ENCODE measurements at regions not wholly inside any gene's neighbourhood (a gene's known extent, or its start where the extent isn't known, plus 50 kb on each side); places are given as distances from the start of the nearest gene placed in this dataset.

DNA sequence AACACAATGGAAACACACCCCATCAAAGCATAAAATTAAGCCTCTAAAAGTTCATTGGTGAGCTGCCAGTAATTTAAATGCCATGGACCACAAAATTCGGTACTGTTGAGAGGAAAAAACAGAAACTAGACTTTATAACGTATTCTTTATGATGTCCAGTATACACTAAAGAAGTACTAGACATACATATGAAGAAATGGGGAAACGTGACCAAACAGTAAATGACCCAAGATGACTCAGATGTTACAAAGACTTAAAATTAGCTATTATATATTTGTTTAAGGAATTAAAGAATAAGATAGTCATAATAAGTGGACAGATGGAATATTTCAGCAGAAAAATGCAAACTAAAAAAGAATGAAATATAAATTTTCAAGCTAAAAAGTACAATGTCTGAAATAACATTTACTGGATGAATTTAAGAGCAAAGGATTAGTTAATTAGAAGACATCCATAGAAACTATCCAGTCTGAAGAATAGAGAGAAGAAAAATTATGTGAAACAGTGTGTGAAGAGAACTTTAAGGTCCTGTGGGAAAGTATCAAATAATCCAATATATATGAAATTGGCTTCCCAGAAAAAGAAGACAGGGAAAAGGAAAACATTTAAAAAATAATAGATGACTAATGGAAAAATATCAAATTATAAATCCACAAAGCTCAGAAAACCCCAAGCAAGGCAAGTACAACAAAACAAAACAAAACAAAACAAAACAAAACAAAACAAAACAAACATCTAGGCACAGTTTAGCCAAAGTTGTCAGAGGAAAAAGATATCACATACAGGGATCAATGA, 69.4 kb downstream of the SAMD9 start:
- Histone ChIP-seq H3K79me2 (ENCODE audit: low read length) (no peaks in the 10 kb centered on the region), H3K4me1 (ENCODE audit: low read length) (no peaks in the 10 kb centered on the region), H3K9me2 (replicated peaks; ENCODE audit: insufficient read depth, low read length) (no peaks in the 10 kb centered on the region), H3K27ac (ENCODE audit: low read length) (no peak overlapping the region), H3K4me2 (ENCODE audit: low read depth, low read length, poor library complexity, severe bottlenecking) (no peak overlapping the region), H4K20me1 (ENCODE audit: insufficient read depth, low read depth, low read length) (no peaks in the 10 kb centered on the region), H2AFZ (ENCODE audit: low read length) (no peak overlapping the region), H3K4me3 (ENCODE audit: low read length) (no peak overlapping the region), H3K9ac (ENCODE audit: low read length) (no peak overlapping the region), H3K9me3 (ENCODE audit: low read length) (no peaks in the 10 kb centered on the region), H3K27me3 (ENCODE audit: low read length) (no peaks in the 10 kb centered on the region), H3K36me3 (ENCODE audit: insufficient read depth, low read length) (no peaks in the 10 kb centered on the region)
- no peak for DNase-seq

- H3K27ac ChIP-seq (ENCODE audit: low read length), result no peak overlapping the region
- no peak overlapping the region for H3K9ac ChIP-seq (ENCODE audit: low read length)
- DNase-seq, result no peak
- H3K9me2 ChIP-seq (replicated peaks; ENCODE audit: insufficient read depth, low read length), result no peaks in the 10 kb centered on the region
- H3K9me3 ChIP-seq (ENCODE audit: low read length), result no peaks in the 10 kb centered on the region
- no peaks in the 10 kb centered on the region for H3K36me3 ChIP-seq (ENCODE audit: insufficient read depth, low read length)
- no peaks in the 10 kb centered on the region for H3K27me3 ChIP-seq (ENCODE audit: low read length)
- no peaks in the 10 kb centered on the region for H3K4me1 ChIP-seq (ENCODE audit: low read length)
- no peak overlapping the region for H3K4me2 ChIP-seq (ENCODE audit: low read depth, low read length, poor library complexity, severe bottlenecking)
- H3K79me2 ChIP-seq (ENCODE audit: low read length), result no peaks in the 10 kb centered on the region
- H2AFZ ChIP-seq (ENCODE audit: low read length), result no peak overlapping the region
- H3K4me3 ChIP-seq (ENCODE audit: low read length), result no peak overlapping the region
- no peaks in the 10 kb centered on the region for H4K20me1 ChIP-seq (ENCODE audit: insufficient read depth, low read depth, low read length)
These were observed 70.2 kb downstream of the SAMD9 start for GRCh38 chr7:93047514-93048099.

- Histone ChIP-seq H3K9me2 (replicated peaks; ENCODE audit: insufficient read depth, low read length) (no peaks in the 10 kb centered on the region), H3K4me1 (ENCODE audit: low read length) (no peaks in the 10 kb centered on the region), H2AFZ (ENCODE audit: low read length) (no peak overlapping the region), H3K9ac (ENCODE audit: low read length) (no peak overlapping the region), H3K4me3 (ENCODE audit: low read length) (no peak overlapping the region), H3K9me3 (ENCODE audit: low read length) (no peaks in the 10 kb centered on the region), H3K27me3 (ENCODE audit: low read length) (no peaks in the 10 kb centered on the region), H4K20me1 (ENCODE audit: insufficient read depth, low read depth, low read length) (no peaks in the 10 kb centered on the region), H3K36me3 (ENCODE audit: insufficient read depth, low read length) (no peaks in the 10 kb centered on the region), H3K79me2 (ENCODE audit: low read length) (no peaks in the 10 kb centered on the region), H3K4me2 (ENCODE audit: low read depth, low read length, poor library complexity, severe bottlenecking) (no peak overlapping the region), H3K27ac (ENCODE audit: low read length) (no peak overlapping the region)
- DNase-seq, result no peak
These were observed 71.1 kb downstream of the SAMD9 start for GRCh38 chr7:93046641-93047040.

DNA sequence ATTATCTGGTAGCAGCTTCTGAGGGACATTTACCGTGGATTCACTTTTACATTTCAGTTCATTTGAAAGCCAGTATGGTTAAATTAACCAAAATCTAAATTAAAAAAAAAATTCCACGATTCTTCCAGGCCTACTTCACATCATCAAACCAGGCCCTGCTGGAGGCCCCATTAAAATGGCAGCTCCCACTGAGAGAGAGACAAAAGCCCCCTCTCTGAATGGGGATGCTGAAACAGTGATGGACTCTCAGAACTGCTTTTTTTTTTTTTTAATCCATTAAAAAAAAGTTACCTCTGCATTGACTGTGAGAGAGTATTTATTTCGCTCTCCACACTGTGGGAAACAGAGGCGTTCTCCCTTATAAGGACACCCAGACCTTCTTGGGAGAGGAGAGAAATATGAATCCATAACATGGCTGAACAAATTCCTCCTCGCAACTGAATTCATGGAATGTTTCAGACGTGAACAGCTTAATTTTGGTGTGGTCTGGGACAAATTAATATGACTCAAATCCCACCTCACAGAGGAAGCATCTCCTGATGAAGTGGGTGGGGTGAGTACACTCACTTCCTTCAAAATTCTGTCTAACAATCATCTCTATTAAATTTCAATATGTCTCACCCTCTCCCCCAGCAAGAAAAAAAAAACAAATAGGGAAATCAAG, 73.5 kb downstream of the SAMD9 start:
- Histone ChIP-seq H4K20me1 (ENCODE audit: insufficient read depth, low read depth, low read length) (no peaks in the 10 kb centered on the region), H3K36me3 (ENCODE audit: insufficient read depth, low read length) (no peaks in the 10 kb centered on the region), H2AFZ (ENCODE audit: low read length) (no peak overlapping the region), H3K4me3 (ENCODE audit: low read length) (no peak overlapping the region), H3K9ac (ENCODE audit: low read length) (no peak overlapping the region), H3K9me3 (ENCODE audit: low read length) (no peaks in the 10 kb centered on the region), H3K27me3 (ENCODE audit: low read length) (no peaks in the 10 kb centered on the region), H3K27ac (ENCODE audit: low read length) (no peak overlapping the region), H3K9me2 (replicated peaks; ENCODE audit: insufficient read depth, low read length) (no peaks in the 10 kb centered on the region), H3K4me2 (ENCODE audit: low read depth, low read length, poor library complexity, severe bottlenecking) (no peak overlapping the region), H3K79me2 (ENCODE audit: low read length) (no peaks in the 10 kb centered on the region), H3K4me1 (ENCODE audit: low read length) (no peaks in the 10 kb centered on the region)
- DNase-seq, result no peak

DNA sequence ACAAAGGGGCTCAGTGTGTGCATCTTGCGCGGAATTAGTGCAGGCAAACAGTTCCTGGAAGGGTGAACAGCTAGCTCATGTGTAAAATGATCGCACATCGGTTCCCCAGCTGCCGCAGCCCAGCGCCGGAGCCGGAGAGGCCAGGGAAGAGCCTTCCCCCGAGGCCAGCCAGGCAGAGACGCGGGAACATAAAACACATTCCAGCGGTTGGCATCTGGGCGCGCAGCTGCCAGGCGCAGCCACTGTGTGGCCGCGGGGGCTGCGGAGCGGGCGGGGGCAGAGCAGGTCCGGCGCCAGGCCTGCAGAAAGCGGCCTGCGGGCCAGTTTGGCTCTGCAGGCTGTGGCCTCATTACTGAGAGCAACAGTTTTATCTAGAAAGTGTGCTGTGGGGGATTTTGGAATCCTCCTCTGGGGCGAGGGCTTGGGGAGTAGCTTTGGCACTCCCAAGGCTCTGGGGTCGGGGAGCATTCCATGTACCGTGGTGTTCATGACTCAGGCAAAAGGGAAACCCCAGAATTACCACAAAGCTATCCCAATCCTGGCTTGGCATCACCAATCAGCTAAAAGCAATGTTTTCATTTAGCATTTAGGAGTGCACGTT, 74.3 kb downstream of the SAMD9 start:
- Histone ChIP-seq H3K27me3 (ENCODE audit: low read length) (no peaks in the 10 kb centered on the region), H3K9me2 (replicated peaks; ENCODE audit: insufficient read depth, low read length) (no peaks in the 10 kb centered on the region), H2AFZ (ENCODE audit: low read length) (no peak overlapping the region), H3K27ac (ENCODE audit: low read length) (no peak overlapping the region), H3K36me3 (ENCODE audit: insufficient read depth, low read length) (no peaks in the 10 kb centered on the region), H3K9ac (ENCODE audit: low read length) (no peak overlapping the region), H3K4me1 (ENCODE audit: low read length) (no peaks in the 10 kb centered on the region), H3K9me3 (ENCODE audit: low read length) (no peaks in the 10 kb centered on the region), H3K79me2 (ENCODE audit: low read length) (no peaks in the 10 kb centered on the region), H3K4me2 (ENCODE audit: low read depth, low read length, poor library complexity, severe bottlenecking) (no peak overlapping the region), H4K20me1 (ENCODE audit: insufficient read depth, low read depth, low read length) (no peaks in the 10 kb centered on the region), H3K4me3 (ENCODE audit: low read length) (no peak overlapping the region)
- no peak for DNase-seq

DNA sequence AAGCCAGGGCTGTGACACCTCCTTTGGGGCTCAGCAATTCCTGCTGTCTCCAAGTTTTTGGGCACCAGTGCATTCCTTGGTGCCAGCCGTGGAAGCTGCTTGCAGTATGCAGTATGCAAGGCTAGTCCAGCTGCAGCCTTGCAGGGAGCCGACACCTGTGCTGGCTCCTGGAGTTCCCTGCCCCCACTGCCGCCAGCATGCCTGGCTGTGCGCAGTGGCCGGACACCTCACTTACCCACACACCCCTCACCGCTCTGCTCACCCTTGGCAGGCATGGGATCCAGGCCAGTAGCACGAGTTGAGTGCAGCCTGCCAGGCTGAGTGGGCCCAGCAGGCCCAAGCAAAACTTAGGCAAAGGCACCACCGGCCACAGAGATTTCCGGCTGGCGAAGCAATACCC, 77.4 kb downstream of the SAMD9 start:
- Histone ChIP-seq H3K27ac (ENCODE audit: low read length) (no peak overlapping the region), H3K9me2 (replicated peaks; ENCODE audit: insufficient read depth, low read length) (no peaks in the 10 kb centered on the region), H3K36me3 (ENCODE audit: insufficient read depth, low read length) (no peaks in the 10 kb centered on the region), H4K20me1 (ENCODE audit: insufficient read depth, low read depth, low read length) (no peaks in the 10 kb centered on the region), H3K4me2 (ENCODE audit: low read depth, low read length, poor library complexity, severe bottlenecking) (no peak overlapping the region), H3K9me3 (ENCODE audit: low read length) (no peaks in the 10 kb centered on the region), H3K79me2 (ENCODE audit: low read length) (no peaks in the 10 kb centered on the region), H3K4me3 (ENCODE audit: low read length) (no peak overlapping the region), H2AFZ (ENCODE audit: low read length) (no peak overlapping the region), H3K27me3 (ENCODE audit: low read length) (no peaks in the 10 kb centered on the region), H3K9ac (ENCODE audit: low read length) (no peak overlapping the region), H3K4me1 (ENCODE audit: low read length) (no peaks in the 10 kb centered on the region)
- DNase-seq, result no peak

GRCh38 chr7:93039786-93040185, 78.0 kb downstream of the SAMD9 start:
- DNase-seq, result no peak
- Histone ChIP-seq H2AFZ (ENCODE audit: low read length) (no peak overlapping the region), H3K27ac (ENCODE audit: low read length) (no peak overlapping the region), H4K20me1 (ENCODE audit: insufficient read depth, low read depth, low read length) (no peaks in the 10 kb centered on the region), H3K9me3 (ENCODE audit: low read length) (no peaks in the 10 kb centered on the region), H3K4me1 (ENCODE audit: low read length) (no peaks in the 10 kb centered on the region), H3K9me2 (replicated peaks; ENCODE audit: insufficient read depth, low read length) (no peaks in the 10 kb centered on the region), H3K9ac (ENCODE audit: low read length) (no peak overlapping the region), H3K36me3 (ENCODE audit: insufficient read depth, low read length) (no peaks in the 10 kb centered on the region), H3K4me3 (ENCODE audit: low read length) (no peak overlapping the region), H3K79me2 (ENCODE audit: low read length) (no peaks in the 10 kb centered on the region), H3K4me2 (ENCODE audit: low read depth, low read length, poor library complexity, severe bottlenecking) (no peak overlapping the region), H3K27me3 (ENCODE audit: low read length) (no peaks in the 10 kb centered on the region)

DNA sequence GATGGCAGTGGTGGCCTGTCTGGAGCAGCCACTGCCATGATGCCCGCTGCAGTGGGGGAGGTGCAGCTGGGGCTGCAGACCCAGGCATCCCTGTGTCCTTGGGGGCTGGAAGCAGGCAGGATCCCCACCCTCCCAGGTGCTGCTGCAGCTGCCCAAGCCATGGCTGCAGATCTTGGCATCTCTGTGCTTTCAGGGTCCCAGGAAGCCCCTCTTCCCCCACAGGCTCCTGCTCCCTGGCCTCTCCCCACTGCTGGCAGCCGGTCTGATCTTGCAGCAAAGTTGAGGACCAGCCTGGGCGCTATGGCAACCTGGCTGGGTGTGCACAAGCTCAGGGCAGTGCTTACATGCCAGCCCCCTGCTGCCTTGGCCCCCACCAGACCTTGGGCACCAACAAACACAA, 78.5 kb downstream of the SAMD9 start:
- Histone ChIP-seq H3K27ac (ENCODE audit: low read length) (no peak overlapping the region), H3K9ac (ENCODE audit: low read length) (no peak overlapping the region), H3K79me2 (ENCODE audit: low read length) (no peaks in the 10 kb centered on the region), H2AFZ (ENCODE audit: low read length) (no peak overlapping the region), H3K9me3 (ENCODE audit: low read length) (no peaks in the 10 kb centered on the region), H3K27me3 (ENCODE audit: low read length) (no peaks in the 10 kb centered on the region), H3K4me1 (ENCODE audit: low read length) (no peaks in the 10 kb centered on the region), H3K4me2 (ENCODE audit: low read depth, low read length, poor library complexity, severe bottlenecking) (no peak overlapping the region), H3K9me2 (replicated peaks; ENCODE audit: insufficient read depth, low read length) (no peaks in the 10 kb centered on the region), H4K20me1 (ENCODE audit: insufficient read depth, low read depth, low read length) (no peaks in the 10 kb centered on the region), H3K36me3 (ENCODE audit: insufficient read depth, low read length) (no peaks in the 10 kb centered on the region), H3K4me3 (ENCODE audit: low read length) (no peak overlapping the region)
- no peak for DNase-seq

Measured in Karpas-422 (cell line).